GM21423 (cell line): ENCODE measurements at regions not wholly inside any gene's neighbourhood (a gene's known extent, or its start where the extent isn't known, plus 50 kb on each side); places are given as distances from the start of the nearest gene placed in this dataset.
"Not testable (repeated sequence)": the region's sequence is repeated elsewhere in the genome, so short reads cannot be mapped to it uniquely, and the experiment has no call there.

Source experiments
- ATAC-seq: cut with Tn5 transposase; IDR thresholded peaks from one replicate; pipeline ENCODE4 v1.9.1; 2021; ENCODE audit warnings: mild to moderate bottlenecking, moderate library complexity; ENCODE audit not compliant: unreplicated experiment

DNA sequence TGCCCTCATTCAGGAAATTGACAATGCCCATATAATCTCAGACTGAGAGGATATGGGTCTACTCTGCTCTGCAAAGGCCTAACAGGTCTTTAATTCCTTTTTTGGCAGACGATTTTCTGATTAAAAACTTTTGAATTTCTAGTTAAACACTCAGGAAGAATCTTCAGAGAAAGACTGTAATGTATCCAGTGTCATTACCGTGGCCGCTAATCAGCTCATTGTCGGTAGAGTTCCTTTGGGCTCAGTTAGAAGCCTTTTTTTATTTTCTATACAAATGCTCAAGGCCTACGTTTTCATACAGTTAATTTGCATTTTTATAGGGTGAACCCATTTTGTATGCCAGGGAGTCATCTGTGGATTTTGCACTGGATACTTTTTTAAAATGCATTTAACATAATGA lies 549.9 kb downstream of the RPS29 start:
- ATAC-seq = no peak

DNA sequence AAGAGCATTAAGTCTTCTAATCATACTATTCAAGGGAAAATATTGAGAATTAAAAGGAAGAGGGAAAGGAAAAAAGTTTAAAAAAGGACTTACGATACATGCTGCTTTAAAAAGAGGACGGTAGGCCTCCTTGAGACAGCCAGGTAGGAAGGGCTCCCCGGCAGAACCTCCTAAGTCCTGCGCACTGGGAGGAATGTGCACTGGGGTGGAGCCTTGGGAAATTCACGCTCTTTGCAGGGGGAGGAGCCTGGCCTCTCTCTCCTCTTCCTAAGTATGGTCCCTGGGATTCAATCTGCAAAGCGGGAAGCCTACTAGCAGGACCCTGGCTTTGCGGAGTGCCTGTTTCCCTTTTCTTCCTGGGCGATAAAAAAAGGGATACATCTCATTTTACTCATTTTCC lies 553.0 kb downstream of the RPS29 start:
- ATAC-seq = no peak

DNA sequence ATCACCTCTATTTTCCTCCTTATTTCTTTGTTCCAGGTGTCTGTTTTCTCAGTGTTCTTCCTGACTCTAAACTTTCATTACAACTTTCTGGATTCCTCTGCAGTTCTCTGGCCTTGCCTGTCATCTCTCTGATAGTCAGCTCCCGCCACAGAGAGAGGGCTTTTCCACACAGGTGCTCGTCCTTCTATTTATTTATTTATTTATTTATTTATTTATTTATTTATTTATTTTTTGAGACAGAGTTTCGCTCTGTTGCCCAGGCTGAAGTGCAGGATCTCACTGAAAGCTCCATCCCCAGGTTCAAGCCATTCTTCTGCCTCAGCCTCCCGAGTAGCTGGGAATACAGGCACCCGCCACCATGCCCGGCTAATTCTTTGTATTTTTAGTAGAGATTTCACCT lies 554.5 kb downstream of the RPS29 start:
- not testable (repeated sequence) for ATAC-seq

DNA sequence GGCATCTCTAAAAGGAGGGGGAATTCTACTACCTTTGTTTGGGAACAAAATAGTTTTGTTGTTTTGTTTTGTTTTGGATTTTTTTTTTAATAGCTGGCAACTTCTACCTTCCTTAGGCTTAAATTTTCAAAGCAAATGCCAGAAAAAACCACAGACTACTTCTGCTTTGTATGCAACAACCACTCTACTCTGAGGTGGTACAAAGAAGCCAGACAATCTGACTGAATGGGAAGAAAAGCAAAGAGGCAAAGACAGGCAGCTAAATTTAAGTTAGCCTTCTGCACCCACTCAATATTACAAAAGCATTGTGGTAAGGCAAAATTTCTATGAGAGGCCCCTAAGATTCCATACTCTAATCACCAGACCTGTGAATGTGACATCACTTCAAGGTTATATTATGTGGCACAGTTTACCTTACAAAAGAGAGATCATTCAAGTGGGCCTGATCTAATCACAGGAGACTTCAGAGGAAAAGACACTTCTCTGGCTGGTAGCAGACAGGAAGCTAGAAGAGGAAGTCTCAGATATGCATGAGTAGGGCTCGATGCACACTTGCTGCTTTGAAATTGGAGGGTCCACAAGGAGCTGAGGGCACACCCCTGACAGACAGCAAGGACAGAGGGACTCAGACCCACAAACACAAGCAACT lies 566.6 kb downstream of the RPS29 start:
- ATAC-seq = peak; percentile 84

DNA sequence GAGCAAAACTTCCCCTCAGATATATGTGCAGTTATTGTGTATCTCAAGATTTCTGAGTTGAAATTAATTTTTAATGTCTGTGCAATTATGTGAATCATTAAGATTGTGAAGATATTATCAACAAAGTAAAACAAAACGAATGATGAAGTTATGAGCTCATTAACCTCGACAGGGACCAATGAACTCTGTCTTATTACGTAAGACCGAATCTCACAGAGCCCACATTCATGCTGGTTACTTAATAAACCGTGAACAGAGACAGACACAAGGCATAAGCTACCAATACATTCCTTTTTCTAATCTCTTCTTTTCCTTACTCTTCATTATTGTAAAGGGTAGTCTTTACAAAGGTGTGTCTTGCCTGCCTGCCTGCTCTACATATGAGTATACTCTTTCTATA lies 568.7 kb downstream of the RPS29 start:
- ATAC-seq = no peak

DNA sequence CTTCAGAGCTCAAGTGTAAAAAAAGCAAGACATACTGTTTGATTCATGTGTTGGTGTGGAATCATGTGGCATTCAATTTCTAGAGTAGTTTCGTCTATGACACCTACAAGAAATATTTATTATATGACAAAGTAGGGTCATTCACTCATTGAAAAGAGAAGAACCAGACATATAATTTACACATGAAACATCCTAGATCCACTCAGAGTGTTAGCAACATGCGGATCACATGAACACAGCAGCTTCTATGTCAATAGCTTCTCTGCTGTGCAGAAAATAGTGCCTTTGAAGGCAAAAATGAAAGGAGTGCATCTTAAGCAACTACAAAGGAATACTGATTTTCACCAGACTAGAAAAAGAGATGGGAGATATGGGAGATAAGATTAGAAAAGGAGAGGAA lies 569.8 kb downstream of the RPS29 start:
- ATAC-seq = no peak

DNA sequence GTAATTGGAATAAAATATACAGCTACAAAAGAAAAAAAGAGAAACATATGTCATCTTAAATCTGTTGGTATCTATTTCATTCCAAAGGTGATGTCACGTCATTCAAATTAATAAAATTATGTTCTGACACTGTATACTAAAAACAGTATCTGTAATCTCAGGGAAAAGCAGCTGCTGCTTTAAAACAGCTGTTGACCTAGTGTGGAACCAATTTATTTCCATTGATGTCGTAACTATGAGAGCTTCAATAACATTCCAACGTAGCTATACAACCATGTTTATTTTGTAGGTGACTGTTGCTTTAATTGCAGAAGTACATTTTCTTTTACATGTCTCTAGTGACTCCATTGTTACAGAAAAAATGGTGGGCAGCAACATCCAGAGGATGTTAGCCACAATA lies 571.7 kb downstream of the RPS29 start:
- ATAC-seq = no peak

DNA sequence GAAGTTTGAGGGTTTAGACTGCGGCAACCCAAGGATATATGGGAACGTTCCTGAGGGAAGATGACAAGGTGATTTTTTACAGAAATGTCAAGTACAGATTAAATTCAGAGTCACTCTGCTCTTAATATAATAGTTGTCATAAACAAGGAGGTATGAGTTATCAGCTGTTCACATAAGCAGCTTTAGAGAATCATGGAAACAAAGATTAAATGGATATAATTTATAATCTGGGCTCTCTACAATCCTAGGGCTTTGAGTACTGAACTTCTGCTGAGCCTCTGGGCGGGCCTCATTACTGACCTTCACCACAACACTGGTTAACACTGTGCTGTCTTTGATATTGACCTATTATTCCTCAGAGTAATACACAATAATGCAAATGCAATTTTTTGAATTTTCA lies 577.8 kb downstream of the RPS29 start:
- ATAC-seq = no peak

DNA sequence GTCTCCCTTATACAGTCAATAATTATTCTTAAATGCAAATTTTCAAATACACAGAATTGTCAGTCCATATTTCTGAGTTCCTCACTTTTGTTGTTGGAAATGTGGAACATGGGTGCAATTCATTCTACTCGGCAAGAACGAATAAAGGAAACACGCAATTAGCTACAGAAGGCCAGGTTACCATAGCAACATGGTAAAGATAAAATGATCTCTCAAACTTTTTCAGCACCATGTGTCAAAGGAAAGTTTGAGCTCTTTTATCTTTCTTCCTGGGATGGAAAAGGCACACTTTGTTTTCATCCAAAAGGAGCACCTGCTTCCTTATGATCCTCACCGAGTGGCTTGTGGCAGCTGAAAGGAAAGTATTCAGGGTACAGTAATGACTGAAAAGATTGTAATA lies 595.0 kb downstream of the RPS29 start:
- no peak for ATAC-seq

DNA sequence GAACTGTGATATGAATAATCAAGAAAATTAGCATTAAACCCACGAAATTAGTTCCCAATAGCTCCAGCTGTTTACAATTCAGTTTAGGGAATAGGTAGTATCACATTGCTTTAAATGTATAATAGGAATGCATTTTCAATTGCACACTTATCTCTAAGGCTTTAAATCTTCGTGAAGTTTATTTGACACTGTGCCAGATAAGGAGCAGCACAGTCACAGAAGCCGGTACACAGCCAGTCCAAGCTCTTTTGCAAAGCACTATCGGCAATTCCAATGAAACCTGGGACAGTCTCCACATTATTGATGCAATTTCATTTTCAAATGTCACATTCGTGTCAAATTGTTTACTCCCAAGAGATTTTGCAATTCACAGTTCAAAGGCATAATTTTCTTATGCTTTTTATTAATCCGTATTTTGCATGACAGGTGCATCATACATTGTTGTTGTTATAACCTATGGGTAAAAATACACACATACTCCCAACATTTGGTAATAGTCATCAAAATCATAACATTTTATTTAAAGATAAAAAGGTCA lies 602.8 kb downstream of the RPS29 start:
- no peak for ATAC-seq

DNA sequence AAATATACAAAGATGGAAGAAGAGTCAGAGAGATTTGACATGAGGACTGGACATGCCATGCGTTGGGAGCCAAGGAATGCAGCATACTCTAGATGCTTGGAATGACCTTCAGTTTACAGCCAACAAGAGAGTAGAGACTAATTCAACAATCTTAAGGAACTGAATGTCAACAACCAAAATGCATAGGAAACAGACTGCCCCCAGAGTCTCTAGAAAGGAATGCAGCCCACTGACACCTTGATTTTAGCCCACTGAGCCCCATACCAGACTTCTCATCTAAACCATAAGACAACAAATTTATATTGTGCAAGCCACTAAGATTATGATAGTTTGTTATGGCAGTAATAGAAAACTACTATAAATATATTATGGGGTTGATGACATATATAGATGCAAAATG lies 611.2 kb downstream of the RPS29 start:
- ATAC-seq = no peak

DNA sequence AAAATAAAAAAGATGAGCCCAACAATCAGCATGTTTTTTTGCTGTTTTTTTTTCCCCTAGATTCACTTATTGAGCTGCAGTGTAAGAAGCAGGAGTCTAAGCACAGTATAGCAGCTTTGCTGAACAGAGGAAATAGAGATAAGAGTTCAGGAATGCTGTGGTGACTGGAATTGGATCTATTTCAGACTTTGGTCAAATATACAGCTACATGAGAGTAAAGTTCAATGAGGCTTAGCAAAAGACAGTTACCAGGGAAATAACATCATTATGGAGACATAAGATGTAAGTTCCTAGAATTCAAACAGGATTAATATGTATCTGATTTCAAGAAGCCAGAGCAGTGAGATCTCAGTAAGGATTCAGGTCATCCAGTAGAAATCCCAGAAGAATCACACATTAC lies 613.0 kb downstream of the RPS29 start:
- no peak for ATAC-seq

DNA sequence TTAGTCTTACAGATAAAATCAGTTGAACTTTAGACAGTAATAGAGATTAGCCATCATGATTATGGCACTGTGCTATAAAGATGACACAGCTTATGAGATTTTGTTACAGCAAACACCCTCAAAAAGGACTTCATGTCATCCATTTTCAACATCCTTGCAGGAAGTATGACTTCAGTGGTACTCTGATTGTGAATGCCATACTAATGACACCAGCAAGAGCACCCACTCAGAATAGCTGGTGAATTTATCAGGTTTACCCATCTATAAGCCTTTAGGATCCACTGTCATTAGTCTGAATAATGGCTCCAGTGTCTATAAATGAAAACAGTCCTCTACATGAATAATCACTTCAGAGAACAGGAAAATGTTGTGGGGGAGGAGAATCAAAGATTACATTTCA lies 615.2 kb downstream of the RPS29 start:
- ATAC-seq = no peak

DNA sequence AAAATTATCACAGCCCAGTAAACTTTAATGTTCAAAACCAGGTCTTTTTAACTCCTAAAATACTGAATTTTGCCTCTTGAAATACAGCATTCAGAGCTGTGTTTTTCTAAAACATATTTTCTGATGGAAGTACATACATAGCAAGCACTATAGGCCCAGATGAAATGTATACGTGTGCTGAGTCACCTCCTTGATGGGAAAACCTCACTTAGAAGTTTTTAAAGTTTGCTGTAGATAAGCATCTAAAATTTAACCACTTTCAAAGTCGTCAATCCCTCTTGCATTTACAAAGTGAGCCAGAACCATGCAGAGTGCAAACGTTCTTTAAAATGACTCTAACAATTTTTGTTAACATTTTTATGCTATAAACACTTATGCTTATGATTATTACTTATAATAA lies 618.8 kb downstream of the RPS29 start:
- ATAC-seq = no peak

DNA sequence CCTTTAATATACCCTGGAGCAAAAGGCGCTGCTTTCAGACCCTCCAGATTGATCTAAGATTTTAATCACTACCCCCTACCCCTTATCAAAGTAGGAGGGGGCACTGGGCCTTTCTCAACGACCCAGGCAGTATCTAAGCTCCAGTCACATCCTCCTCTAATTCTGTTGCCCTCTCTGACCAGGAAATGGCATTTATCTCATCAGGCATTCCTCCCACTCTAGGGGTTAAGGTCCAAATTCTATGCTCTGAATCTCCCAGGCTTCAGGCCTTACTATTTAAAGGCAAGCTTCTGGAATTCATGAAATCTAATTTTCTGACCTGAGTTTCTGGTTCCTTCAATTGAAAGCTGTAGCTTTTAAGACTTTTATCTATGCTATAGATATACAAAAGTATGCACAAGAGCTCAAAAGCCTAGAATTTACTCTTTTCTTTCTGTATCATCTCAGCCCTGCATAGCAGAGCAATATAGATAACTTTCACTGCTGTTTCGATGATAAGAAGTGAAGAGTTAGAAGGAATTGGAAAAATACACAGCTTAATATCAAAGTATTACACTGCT lies 622.9 kb downstream of the RPS29 start:
- ATAC-seq = no peak

DNA sequence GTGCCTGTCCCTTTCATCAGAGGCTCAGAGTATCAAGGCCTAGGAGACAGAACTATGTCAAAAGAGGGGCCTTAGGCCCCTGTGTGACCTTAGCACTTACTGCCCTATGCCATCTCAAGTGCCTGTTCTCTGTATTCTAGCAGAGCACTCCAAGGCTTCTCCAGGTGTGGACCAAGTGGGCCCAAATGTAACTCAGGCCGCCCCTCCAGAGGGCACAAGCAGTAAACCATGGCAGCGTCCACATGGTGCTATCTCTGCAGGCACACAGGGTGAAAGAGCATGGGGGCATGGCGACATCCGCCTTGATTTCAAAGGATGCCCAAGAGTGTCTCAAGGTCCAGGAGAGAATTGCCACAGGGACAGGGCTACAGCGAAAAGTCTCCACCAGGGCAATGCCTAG lies 628.7 kb downstream of the RPS29 start:
- ATAC-seq = no peak

DNA sequence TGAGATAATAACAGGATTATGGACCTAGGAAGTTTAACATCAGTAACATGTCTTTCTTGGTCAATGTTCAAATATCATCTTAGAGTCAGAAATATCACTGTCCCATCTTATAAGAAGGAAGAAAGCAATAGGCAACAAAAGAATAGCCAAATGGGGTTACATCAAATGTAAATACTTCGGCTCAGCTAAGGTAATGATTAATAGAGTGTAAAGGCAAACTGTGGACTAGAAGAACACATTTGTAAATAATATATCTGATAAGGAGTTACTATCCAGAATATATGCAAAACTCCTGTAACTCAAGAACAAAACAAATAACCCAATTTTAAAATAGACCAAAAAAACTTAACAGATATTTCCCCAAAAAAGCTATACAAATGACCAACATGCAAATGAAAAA lies 630.3 kb downstream of the RPS29 start:
- no peak for ATAC-seq

DNA sequence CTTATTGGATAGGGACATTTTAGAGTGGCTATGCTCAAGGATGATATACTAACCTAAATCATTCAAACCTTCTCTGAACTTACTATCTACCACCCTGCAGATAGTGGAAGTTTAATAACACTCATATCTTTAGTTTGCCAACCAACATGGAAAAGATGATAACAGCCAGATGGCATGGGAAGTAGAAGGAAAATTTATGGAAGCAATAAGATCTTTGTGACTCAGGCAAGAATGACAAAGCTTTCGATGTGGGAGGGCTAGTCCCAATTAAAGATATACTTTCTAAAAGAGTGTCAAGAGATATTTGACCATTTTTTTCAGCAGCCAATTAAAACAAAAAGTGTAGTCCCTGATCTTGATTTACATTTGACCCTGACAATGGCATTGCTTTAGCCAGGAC lies 631.7 kb downstream of the RPS29 start:
- ATAC-seq = no peak

DNA sequence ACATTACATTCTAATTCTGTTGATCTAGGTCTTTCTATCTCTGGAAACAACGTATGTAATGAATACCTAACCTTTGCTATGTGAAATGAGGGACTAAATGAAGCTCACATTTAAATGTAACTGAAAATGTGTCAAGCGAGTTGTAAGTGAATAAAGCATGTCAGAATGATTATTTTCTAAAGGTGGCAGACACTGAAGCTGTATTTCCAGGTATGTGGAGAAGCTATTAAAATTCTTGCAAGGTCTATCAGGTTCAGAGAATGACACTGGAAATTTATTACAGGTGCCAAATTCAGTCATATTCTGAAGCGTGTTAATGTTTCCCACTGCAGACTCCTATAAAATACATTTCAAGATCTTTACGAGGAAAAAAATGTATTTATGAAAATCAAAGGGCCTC lies 641.4 kb downstream of the RPS29 start:
- no peak for ATAC-seq

DNA sequence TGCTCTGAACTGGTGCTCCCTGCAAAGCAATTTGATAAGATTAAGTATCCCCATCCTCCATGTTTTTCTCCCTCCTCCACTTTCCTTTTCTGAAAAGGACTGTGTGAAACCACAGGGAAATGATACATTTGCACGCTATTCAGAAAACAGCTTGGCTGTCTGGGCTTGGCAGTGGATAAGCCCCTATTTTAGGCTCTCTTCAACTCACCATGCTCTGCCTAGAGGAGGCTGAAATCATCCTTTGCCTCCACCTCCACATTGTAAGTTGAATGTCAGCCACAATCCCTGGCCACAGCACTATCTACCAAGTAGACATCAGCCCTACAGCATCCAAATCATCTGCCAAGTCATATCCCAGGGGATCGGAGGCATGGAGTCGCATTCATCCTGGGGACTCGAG lies 642.3 kb downstream of the RPS29 start:
- no peak for ATAC-seq

DNA sequence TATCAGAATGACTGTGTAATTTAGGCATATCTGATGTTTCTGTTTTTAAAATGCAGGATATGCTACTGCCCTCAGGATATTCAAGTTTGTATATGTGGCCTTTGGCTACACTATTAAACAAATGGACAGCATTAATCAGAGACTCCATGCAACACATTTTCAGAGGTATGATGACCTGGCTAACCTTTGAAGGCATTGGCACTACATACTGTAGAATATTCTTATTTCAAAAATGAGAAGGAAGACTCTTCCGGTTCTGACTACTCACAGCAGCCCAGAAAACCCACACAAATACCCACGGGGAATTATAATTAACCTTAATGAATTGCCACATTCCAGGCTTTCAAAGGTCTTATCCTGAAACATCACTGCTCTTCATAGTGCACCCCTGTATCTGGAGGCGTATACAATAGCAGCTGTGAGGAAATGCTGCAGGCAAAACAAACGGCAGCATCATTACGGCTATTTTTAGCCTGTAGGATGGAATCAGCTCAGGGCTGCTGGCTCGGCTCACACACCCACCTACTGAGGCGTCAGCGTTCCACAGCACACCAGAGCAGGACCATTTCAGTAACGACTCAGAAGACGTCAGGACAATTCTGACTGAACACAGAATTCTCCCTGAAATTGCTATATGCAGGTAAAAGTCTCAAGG lies 648.5 kb downstream of the RPS29 start:
- no peak for ATAC-seq

DNA sequence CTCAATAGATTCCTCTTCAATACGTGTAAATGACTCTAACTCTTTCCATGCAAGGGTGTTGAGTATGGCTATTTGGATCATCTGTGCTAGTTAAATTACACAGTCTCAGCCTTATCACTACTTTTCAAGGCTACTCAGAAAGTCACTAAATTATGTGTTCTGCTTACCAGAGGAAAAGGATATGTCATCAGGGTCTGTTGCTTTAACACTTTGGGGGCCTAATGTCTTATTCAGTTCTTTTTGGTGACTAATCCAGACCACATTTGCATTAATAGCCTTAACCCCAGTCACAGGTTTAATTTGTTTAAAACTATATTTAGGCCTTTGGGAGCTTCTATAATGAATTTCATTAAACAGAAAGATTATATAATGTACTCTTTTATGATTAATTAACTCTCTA lies 649.3 kb downstream of the RPS29 start:
- no peak for ATAC-seq

DNA sequence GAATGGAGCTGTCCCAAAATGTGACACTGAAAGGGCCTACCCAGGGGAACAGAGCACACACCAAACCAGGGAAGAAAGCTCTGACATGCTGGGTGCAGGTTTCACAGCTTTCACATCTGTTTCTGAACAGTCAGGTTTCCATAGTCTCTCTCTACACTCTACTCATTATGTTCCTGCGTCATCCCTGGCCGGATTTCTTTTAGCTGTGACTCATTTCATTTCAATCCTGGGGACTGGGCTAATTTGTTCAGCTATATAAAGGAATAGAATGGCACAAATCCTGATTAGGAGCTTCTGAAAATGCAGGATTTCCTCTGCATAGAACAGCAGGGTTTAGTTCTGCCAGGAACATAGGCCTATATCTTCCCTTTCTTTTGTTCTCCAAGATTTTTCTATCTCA lies 649.8 kb downstream of the RPS29 start:
- ATAC-seq = no peak
